Stimulated activated CD8-positive, alpha-beta memory T cell treated with anti-CD3 and anti-CD28 coated beads, Interleukin-7, amount 100 ng/mL, for 4 hours (primary cell): ENCODE measurements at regions not wholly inside any gene's neighbourhood (a gene's known extent, or its start where the extent isn't known, plus 50 kb on each side); places are given as distances from the start of the nearest gene placed in this dataset.

Experiments used
- DNase-seq, 2 donors: peaks; one replicate each; pipeline ENCODE4 v3.0.0-alpha.2; 2020; ENCODE audit warnings: low read depth in 2 of 2

DNA sequence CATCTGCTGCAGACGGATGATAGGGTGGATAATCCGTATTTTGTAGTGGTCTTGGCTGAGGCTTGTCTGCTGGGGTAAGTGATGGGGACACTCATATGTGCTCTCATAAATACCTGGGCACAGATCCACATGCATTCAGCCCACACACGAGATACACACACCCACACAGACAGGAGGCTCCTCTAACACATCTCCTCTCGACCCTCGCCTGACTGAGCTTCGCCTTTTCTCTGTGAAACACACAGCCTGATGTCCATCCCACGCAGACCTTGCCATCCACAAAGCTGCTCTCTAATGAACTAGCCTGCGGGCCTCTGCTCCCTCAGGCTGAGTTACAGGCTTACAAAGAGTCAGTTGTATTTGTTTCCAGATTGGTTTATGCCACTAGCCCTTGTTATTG, 96.3 kb upstream of the CSF3R start:
- no peak for DNase-seq

DNA sequence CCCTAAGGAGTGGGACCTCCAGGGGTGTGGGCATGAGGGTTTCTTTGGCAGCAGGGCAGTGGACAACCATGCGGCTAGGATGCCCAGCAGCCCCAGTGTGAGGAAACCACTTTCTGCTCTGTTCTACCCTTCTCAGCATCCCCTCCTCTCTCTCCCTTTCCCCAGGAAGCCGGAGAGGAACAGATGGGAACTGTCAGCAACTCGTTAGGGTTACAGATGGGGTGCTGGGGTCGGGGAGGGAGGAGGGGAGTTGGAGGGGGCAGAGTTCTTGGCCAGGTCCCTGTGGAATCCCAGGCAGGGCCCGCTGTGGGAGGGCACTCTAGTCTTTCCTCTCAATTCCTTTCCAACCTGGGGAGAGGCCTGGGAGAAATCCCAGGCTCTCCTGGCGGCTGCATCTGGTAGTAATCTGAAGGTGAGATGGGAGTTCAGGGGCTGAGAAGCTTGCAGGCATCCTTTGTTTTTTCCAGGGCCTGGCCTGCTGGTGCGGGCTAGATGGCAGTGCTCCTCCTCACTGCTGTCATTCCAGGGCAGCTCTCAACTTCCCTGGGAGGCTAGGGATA, 93.9 kb upstream of the CSF3R start:
- DNase-seq, result no peak

GRCh38 chr1:36576118-36576517, 93.4 kb upstream of the CSF3R start:
- DNase-seq, result peak in 1 of 2 donors; percentile 5

- no peak for DNase-seq
These were observed 90.7 kb upstream of the CSF3R start for GRCh38 chr1:36573445-36573844.

GRCh38 chr1:36572906-36573305, 90.2 kb upstream of the CSF3R start:
- no peak for DNase-seq

DNA sequence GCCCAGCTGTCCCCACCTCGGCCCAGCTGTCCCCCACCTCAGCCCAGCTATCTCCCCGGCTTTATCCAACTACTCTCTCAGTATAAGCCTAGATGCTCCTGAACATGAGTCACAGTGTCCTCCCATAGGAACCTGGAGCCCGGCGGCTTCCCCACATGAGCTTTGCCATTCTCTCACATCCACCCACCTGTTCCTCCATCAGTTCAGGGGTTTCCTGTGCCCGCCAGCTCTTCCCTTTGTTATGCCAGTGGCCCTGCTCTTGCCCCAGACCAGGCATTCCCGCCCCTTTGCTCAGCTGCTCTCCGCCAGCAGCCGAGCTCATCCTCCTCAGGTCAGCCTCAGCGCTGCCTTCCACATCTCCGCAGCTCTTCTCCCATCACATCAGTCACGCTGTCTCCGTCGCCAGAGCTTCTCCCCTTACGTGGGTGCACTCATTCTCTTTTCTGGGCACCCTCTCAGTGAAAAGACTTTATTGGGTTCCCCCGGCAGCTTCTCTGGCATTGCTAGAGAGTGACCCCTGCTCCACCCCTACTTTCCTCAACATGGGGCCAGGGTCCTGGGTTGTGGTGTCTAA, 89.5 kb upstream of the CSF3R start:
- DNase-seq, result no peak

- DNase-seq, result no peak
These were observed 88.4 kb upstream of the CSF3R start for GRCh38 chr1:36571106-36571505.

DNA sequence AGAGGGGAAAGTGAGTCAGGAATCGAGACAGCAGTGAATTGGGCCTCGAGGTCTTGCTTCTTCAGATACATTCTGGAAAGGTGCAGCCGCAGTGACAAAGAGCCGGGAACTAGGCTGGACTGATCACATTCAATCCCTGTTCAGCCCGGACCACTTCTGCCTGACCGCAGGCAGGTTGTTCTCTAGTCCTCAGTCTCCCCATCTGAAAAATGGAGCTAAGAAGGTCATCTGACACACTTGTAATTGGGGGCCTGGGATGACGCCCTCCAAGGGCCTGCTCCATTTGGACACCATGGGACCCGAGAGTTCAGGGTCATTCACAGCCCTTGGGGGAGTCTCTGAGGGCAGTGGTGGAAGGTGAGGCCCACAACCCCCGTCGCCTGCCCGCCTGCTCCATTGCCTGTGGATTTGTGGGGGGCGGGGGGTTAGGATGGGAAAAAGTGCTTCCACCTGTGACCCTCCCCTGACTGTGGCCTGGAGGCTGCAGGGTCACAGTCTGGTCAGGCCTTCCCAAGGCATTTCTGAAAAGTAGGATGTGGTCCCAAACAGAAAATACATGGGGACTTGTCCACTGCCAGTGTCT, 87.9 kb upstream of the CSF3R start:
- no peak for DNase-seq

DNA sequence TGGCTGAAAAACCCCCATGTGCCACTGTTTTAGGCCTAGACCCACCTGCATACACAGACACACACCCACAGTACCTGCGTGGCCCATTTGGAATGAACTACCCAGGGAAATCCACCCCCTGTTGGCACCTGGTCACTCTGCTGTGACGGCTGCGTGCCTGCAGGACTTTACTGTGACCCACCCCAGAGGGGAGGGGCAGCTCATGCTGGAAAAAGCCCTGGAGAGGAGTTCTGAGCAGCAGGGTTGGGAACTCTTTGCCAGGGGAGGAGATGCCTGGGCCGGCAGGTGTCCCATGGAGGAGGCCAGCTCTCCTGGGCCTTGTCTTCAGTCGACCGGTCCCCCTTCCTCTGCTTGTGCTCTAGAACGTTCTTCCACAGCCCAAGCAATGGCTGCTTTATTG, 87.3 kb upstream of the CSF3R start:
- no peak for DNase-seq

DNA sequence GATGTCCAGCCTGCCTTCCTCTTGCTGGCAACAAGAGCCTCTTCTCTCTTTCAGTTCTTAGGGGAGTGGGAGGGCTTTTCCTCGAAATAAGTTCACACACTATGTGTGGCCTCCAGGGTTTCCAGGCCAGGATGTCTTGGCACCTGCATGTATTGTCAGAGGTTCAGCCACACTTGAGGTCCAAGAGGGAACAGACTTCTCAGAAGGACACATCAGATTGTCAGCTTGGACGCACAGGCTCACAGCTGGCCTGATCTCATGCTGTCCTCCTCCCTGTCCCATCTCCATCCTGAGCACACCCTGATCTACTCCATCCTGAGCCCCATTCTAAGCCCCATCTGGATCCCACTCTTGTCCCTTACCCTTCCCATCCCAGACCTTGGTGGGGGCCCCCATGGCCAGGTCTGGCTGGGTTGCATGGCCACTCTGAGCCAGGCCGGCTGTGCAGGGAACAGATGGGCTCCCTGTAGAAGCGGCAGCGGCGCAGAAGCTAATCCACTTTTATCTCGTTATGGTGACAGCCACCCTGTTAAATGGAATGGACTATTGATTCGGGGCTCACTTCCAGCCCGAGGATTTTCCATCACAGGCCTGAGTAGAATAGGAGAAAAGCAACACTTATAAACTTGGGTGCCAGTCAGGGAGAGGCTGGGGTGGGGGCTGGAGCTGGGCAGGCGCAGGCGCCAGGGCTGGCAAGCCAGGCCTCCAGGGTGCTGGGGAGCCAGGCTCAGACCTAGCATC, 85.1 kb upstream of the CSF3R start:
- no peak for DNase-seq

DNA sequence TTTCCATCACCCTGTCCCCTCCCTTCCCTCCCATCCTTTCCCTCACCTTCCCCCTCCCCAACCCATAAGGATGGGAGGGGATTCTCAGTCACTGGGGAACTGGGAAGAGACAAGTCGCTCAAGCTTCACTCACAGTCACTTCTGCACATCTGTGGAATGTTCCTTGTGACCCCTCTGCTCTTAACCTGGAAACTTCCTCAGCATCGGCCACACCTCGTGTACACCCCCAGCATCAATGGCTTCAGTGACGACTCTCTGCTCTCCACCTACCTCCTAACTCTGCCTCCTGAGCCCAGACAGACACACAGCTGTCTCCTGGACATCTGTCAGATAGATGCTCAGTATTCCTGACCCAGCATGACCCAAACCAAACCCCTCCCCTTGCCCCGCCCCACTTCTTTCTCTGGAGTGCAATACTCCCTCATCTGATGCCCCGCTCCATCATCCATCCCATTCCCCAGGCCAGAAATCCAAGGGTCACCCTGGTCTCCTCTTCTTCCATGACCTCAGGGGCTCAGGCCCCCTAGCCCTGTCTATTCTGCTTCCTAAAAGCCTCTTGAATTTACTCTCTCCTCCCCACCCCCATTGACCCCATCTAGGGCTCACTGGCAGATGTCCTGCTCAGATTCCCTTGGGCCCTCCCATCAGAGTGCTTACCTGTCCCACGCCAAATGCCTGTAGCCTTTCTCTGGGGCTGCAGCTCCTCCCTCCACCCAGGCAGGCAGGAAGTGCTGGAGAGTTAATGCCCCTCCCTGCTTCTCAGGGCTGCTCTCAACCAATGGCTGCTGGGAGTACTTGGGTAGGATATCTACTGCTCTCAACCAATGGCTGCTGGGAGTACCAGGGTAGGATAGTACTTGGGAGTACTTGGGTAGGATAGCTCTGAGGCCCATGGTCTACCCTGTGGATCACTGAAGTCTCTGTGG, 83.1 kb upstream of the CSF3R start:
- DNase-seq, result no peak

DNA sequence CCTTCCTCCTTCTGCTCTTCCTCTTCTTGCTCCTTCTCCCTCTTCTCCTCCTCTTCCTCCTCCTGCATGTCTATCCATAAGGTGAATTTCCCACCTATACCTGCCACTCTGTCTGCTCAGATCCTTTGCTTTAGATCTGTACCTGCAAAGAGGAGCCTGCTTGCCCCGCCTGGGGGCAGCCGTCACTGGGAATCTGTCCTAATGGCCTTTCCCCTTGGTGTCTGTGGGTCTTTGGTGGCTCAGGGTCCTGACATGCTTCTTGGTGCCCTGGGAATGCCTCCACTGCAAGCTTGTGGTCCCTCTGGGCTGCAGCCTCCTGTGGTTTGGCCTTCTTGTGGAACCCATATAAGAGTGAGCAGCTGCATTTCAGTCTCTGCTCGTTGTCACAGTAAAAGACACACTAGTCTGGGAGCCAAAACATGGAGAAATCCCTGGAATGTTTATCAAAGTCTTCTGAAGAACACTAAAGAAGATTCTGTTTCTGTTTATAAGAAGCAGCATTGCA, 79.5 kb upstream of the CSF3R start:
- no peak for DNase-seq

DNA sequence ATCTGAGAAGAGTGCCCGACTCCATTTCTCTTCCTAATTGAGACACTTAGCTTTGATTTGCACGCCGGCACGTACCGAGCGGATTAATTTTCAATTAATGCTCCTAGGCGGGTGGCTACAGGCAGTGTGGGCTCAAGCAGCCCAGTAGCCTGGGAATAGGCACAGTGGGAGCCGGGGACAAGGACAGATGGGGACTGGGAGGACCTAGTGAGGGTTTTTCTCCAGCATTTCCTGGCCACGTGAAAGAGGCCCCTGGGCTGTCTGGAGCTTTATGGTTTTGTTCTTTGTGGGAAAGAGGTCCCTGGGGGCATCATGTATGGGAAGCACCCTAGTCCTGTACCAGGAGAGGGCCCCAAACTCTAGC, 78.6 kb upstream of the CSF3R start:
- no peak for DNase-seq

DNA sequence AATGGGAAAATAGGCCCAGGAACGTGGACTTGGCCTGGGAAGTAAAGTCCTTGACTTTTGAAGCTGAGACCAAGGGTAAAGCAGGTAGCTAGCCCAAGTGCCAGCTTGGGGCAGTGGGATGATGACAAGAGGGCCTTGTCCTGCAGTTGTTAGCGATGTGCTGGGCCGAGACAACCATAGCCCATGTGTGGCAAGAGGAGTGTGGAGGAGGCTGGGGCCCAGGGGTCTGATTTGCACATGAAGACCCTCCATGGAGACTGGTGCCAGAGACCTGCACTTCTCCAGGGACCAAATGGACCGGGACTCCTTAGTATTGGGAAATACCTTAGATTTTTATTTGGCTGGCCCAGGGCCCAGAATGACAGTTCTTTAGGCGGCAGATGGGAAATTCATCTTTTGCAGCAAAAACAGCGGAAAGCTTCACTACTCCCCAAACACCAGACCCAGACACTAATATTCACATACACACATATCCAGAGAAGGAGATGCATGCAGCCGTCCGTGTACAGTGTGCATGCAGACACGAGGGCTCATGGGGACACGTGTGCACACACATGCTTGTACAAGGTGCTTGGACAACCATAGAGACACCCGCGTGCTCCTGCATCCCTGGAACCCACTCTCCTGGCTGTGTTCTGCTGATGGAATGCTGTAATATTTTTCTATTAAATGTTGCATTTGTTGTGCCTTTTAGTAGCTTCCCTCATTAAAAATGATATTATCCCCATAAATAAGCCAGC, 78.1 kb upstream of the CSF3R start:
- no peak for DNase-seq

DNA sequence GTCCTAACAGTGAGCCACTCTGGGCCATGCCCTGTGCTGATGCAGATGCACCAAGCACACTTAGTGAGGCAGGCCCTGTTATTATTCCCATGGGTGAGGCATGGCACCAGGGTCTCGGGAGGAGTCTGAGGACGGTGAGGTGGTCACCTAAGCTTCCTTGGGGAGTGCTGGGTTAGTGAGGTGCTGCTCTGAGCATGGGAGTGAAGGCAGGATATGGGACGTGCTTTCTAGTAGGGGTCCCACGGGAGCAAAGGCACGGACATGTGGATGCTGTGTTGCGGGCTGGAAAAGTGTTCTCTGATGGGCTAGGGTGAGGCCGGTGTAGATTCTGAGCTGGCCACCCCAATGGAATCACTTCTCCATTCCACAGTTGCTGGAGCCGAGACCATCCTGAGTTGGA, 77.5 kb upstream of the CSF3R start:
- DNase-seq, result no peak

- DNase-seq, result no peak
These were observed 76.3 kb upstream of the CSF3R start for GRCh38 chr1:36559061-36559460.

GRCh38 chr1:36557041-36558000, 74.6 kb upstream of the CSF3R start:
- DNase-seq, result no peak

DNA sequence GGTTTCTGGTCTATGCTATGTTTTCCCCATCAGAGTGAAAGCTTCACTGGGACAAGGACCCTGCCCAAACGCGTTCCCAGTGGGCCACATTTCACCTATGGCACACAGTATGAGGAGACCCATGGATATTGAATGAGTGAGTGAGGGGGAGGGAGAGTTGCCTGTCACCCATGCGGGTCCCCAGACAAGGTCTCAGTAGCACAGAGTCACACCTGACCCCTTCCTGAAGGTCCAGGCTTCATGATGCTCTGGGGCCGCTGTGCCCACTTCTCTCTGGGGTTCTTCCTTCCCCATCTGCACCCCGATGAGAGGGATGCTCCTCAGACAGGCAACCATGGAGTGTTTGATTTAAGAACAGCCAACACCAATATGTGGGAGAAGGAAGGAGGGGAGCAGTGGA, 72.3 kb upstream of the CSF3R start:
- DNase-seq, result no peak

- DNase-seq, result no peak
These were observed 71.6 kb upstream of the CSF3R start for GRCh38 chr1:36554323-36554628.

DNA sequence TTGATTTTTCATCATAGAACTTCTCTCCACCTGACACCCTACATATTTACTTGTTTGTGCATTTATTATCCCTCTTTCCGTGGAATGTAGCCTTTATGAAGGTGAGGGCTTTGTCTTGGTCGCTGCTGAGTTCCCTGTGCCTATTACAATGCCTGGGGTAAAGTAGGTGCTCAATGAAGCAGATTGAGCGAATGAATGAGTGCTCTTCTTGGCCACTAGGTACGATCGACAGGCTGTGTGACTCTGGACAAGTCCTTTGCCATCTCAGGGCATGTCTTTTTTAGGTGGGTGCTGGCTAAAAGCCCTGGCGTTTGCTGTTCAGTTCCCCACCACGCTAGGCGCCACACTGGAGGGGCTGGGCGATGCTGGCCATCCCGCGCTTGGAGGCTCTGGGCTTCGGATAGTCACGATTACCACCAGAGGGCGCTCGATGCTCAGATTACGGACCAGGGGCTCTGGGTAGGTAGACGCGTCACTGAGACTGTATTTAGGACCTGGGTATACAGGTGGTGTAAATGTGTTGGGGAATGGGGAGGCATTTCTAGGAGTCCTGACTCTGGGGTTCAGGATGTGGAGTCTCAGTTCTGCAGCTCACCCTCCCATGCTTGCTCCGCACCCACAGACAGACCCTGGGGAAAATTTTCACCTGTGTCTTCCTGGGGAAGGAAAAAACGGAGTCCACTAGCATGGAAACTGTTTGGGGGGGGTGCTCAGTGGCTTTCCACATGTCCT, 71.0 kb upstream of the CSF3R start:
- peak; percentile 16 to 26 for DNase-seq
